Right lobe of liver (tissue), 4 donors: ENCODE measurements at regions not wholly inside any gene's neighbourhood (a gene's known extent, or its start where the extent isn't known, plus 50 kb on each side); places are given as distances from the start of the nearest gene placed in this dataset.

Experiments
- POLR2A ChIP-seq: fragments of 450-650 bp; IDR thresholded peaks from one replicate; pipeline ENCODE4 v1.6.1; 2017; ENCODE audit warnings: antibody characterized with exemption, mild to moderate bottlenecking
- TF ChIP-seq, protein P1 (sequence below), 4 donors: fragments of 200-600 bp in 3 of 4; fragments of 450-650 bp in 1 of 4; IDR thresholded peaks; one replicate each; pipeline versions ENCODE4 v1.5.1 to v1.8.0; 2016 to 2022; ENCODE audit warnings: antibody characterized with exemption in 4 of 4, mild to moderate bottlenecking in 2 of 4
- donor health status: DM: no; HTN: no; CAD: no.
- donor health status: DM: no; HTN: no; CAD: no.
- donor health status: DM: no; HTN: yes; CAD: no.

DNA sequence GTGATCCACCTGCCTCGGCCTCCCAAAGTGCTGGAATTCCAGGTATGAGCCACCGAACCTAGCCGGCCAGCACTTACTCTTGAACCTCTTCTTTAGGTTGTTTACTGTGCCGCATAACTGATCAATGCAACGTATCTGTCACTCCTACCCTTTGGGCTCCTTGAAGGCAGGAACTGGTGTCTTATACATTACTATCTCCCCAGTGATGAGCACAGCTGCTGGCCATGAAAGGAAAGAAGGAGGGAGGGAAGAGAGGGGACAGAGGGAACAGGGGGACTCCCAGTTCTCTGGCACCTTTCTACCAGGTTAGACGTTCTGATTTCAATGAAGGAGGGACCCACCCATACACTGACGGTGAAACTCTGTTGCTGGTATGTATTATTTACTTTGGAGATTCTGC is 111.8 kb upstream of the NANOS1 start:
- TF ChIP-seq, protein P1, sequence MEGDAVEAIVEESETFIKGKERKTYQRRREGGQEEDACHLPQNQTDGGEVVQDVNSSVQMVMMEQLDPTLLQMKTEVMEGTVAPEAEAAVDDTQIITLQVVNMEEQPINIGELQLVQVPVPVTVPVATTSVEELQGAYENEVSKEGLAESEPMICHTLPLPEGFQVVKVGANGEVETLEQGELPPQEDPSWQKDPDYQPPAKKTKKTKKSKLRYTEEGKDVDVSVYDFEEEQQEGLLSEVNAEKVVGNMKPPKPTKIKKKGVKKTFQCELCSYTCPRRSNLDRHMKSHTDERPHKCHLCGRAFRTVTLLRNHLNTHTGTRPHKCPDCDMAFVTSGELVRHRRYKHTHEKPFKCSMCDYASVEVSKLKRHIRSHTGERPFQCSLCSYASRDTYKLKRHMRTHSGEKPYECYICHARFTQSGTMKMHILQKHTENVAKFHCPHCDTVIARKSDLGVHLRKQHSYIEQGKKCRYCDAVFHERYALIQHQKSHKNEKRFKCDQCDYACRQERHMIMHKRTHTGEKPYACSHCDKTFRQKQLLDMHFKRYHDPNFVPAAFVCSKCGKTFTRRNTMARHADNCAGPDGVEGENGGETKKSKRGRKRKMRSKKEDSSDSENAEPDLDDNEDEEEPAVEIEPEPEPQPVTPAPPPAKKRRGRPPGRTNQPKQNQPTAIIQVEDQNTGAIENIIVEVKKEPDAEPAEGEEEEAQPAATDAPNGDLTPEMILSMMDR (IDR thresholded peaks at IDR 0.05): no peak
- TF ChIP-seq POLR2A: no peak
